K562 (cell line): ENCODE measurements at regions not wholly inside any gene's neighbourhood (a gene's known extent, or its start where the extent isn't known, plus 50 kb on each side); places are given as distances from the start of the nearest gene placed in this dataset.

Experiments
- ATAC-seq: fragments of 200-7000 bp; cut with Tn5 transposase; 3 replicates; pipeline ENCODE4 v1.9.1; 2020; ENCODE audit warnings: moderate library complexity
- BruUV-seq: library from RNA; stranded (reverse); fragments of 400-500 nt; replicated peaks from 2 replicates; lab custom pipeline; 2021; lab: Mats Ljungman, UMichigan
- CTCF ChIA-PET: fragments of 300-600 bp; formaldehyde crosslinking; extraction: SDS; loops from one replicate; lab custom pipeline; 2021; ENCODE audit warnings: low intra/inter-chr PET ratio; lab: Yijun Ruan, JAX
- POLR2A ChIA-PET: fragments of 300-600, 350-650 bp; sonication (Branson Sonifier 250); formaldehyde crosslinking; extraction: SDS; loops from one replicate; lab custom pipeline; 2021; ENCODE audit warnings: antibody characterized with exemption, inconsistent platforms; lab: Yijun Ruan, JAX
- DNase-seq, 4 experiments: peaks; one replicate each; pipeline versions ENCODE4 v3.0.0 to v3.0.0-alpha.2; 2011 to 2018; ENCODE audit warnings: low spot score in 3 of 4, mixed read lengths in 3 of 4; ENCODE audit errors: extremely low read depth in 1 of 4
- FAIRE-seq: peaks from 2 replicates; lab custom pipeline; 2011; peaks lifted over from hg19 to GRCh38; lab: Jason Lieb, UNC
- H2AFZ ChIP-seq: 2 replicates; pipeline ENCODE4 v1.6.0; 2011; ENCODE audit warnings: low read depth, low read length, control low read depth, inconsistent platforms
- H3K27ac ChIP-seq: fragments of 200-600 bp; 3 replicates; pipeline ENCODE4 v1.8.0; 2011; ENCODE audit warnings: low read depth, mild to moderate bottlenecking, control low read depth, inconsistent platforms, low read length, moderate library complexity, mixed read lengths; ENCODE audit errors: extremely low read depth
- H3K27me3 ChIP-seq, 2 experiments: fragments of 300-600 bp in 1 of 2; 2 replicates in 1 of 2; 3 replicates in 1 of 2; pipeline versions ENCODE4 v1.6.0 to v1.8.0; 2011; ENCODE audit warnings: inconsistent platforms in 2 of 2, low read length in 2 of 2, mild to moderate bottlenecking in 1 of 2, mixed read lengths in 1 of 2, moderate library complexity in 1 of 2; ENCODE audit not compliant: control insufficient read depth in 2 of 2, insufficient read depth in 2 of 2
- H3K36me3 ChIP-seq: fragments of 300-600 bp; 3 replicates; pipeline ENCODE4 v1.8.0; 2011; ENCODE audit warnings: mild to moderate bottlenecking, low read length, inconsistent platforms; ENCODE audit not compliant: control insufficient read depth, insufficient read depth
- H3K4me1 ChIP-seq, 2 experiments: fragments of 200-600 bp in 1 of 2; replicated peaks in 1 of 2; 2 replicates in 1 of 2; 3 replicates in 1 of 2; pipeline versions ENCODE4 v1.5.1 to v1.8.0; 2011; ENCODE audit warnings: inconsistent platforms in 2 of 2, low read length in 2 of 2, mild to moderate bottlenecking in 1 of 2, mixed read lengths in 1 of 2, moderate library complexity in 1 of 2; ENCODE audit not compliant: control insufficient read depth in 2 of 2, insufficient read depth in 2 of 2
- H3K4me2 ChIP-seq: 2 replicates; pipeline ENCODE4 v1.6.1; 2011; ENCODE audit warnings: low read length, control low read depth, inconsistent platforms, mixed read lengths; ENCODE audit not compliant: insufficient read depth
- H3K4me3 ChIP-seq: fragments of 200-600 bp; sonication (generic), shearing (Covaris generic); 2 replicates; pipeline ENCODE4 v1.5.1; 2016; ENCODE audit warnings: control low read depth, inconsistent platforms
- H3K79me2 ChIP-seq: fragments of 200-600 bp; 3 replicates; pipeline ENCODE4 v1.8.0; 2011; ENCODE audit warnings: low read length, inconsistent platforms; ENCODE audit not compliant: control insufficient read depth, insufficient read depth
- H3K9ac ChIP-seq, 2 experiments: 2 replicates each; pipeline versions ENCODE4 v1.6.0 to v1.6.1; 2011; ENCODE audit warnings: low read depth in 2 of 2, low read length in 2 of 2, control low read depth in 1 of 2, inconsistent platforms in 1 of 2, mild to moderate bottlenecking in 1 of 2, mixed read lengths in 1 of 2; ENCODE audit not compliant: insufficient read depth in 1 of 2
- H3K9me1 ChIP-seq: one replicate; pipeline ENCODE4 v1.6.0; 2011; ENCODE audit warnings: inconsistent platforms, mild to moderate bottlenecking, low read length, moderate library complexity; ENCODE audit not compliant: control insufficient read depth, insufficient read depth
- H3K9me3 ChIP-seq: replicated peaks from 2 replicates; pipeline ENCODE4 v1.5.1; 2011; ENCODE audit warnings: low read depth, low read length, inconsistent platforms; ENCODE audit not compliant: control insufficient read depth, insufficient read depth
- H4K20me1 ChIP-seq: replicated peaks from 2 replicates; pipeline ENCODE4 v1.6.1; 2011; ENCODE audit warnings: low read length, inconsistent platforms, mixed read lengths; ENCODE audit not compliant: control insufficient read depth, insufficient read depth
- CBX1 ChIP-seq: sonication (generic); IDR thresholded peaks from 2 replicates; pipeline ENCODE4 v1.6.1; 2016; ENCODE audit warnings: antibody characterized with exemption, low read depth, mild to moderate bottlenecking
- CEBPG ChIP-seq, 3 experiments: fragments of 200-800 bp in 1 of 3; sonication (Bioruptor generic) in 1 of 3; sonication (generic) in 1 of 3; formaldehyde crosslinking in 1 of 3; IDR thresholded peaks in 2 of 3; conservative IDR thresholded peaks in 1 of 3; 2 replicates each; pipeline versions ENCODE4 v1.6.1 to v1.8.0; 2016 to 2022; ENCODE audit warnings: missing compliant biosample characterization in 2 of 3, missing genetic modification characterization in 2 of 3, mild to moderate bottlenecking in 1 of 3, missing genetic modification reagents in 1 of 3
- ETS2 ChIP-seq: IDR thresholded peaks from 2 replicates; pipeline ENCODE4 v1.6.1; 2016; ENCODE audit warnings: borderline replicate concordance, missing genetic modification characterization, mild to moderate bottlenecking, moderate library complexity, missing compliant biosample characterization; ENCODE audit not compliant: poor library complexity, severe bottlenecking
- GTF3C2 ChIP-seq: IDR thresholded peaks from 3 replicates; pipeline ENCODE4 v1.6.1; 2011; ENCODE audit warnings: borderline replicate concordance, mild to moderate bottlenecking, moderate library complexity; ENCODE audit not compliant: insufficient read length; ENCODE audit errors: extremely low read depth
- PCBP1 ChIP-seq: fragments of 200-400 bp; formaldehyde crosslinking; IDR thresholded peaks from 2 replicates; pipeline ENCODE4 v1.6.1; 2018; ENCODE audit warnings: mild to moderate bottlenecking, low read depth, low read length; ENCODE audit not compliant: poor library complexity, severe bottlenecking
- SIN3A ChIP-seq, 2 experiments: fragments of 150-350 bp in 1 of 2; IDR thresholded peaks; 2 replicates each; pipeline ENCODE4 v1.6.1; 2011 to 2016; ENCODE audit warnings: borderline replicate concordance in 2 of 2, low read depth in 2 of 2, low read length in 2 of 2, mild to moderate bottlenecking in 2 of 2, moderate library complexity in 2 of 2; ENCODE audit not compliant: control insufficient read depth in 1 of 2
- SMARCE1 ChIP-seq: fragments of 450-650 bp; IDR thresholded peaks from 2 replicates; pipeline ENCODE4 v1.7.1; 2016; ENCODE audit warnings: mild to moderate bottlenecking
- SP2 ChIP-seq: IDR thresholded peaks from 2 replicates; pipeline ENCODE4 v1.6.1; 2011; ENCODE audit warnings: mild to moderate bottlenecking, low read depth, low read length, moderate library complexity; ENCODE audit not compliant: poor library complexity, severe bottlenecking; ENCODE audit errors: extremely low read depth
- ZBTB12 ChIP-seq: fragments of 250-450 bp; sonication (Bioruptor Pico); IDR thresholded peaks from 2 replicates; pipeline ENCODE4 v1.4.0; 2020
- ZNF12 ChIP-seq: sonication (generic); formaldehyde crosslinking; IDR thresholded peaks from 2 replicates; pipeline ENCODE4 v1.4.0; 2020; ENCODE audit warnings: mild to moderate bottlenecking, missing genetic modification reagents
- ZNF77 ChIP-seq: fragments of 250-450 bp; sonication (Bioruptor Pico); IDR thresholded peaks from 2 replicates; pipeline ENCODE4 v1.5.0; 2020
- WGBS: fragments of 100-300 bp; shearing (Covaris generic); methylation state at CpG from one replicate; pipeline ENCODE4 v1.1.6; 2016; ENCODE audit warnings: low coverage, mixed read lengths; ENCODE audit not compliant: insufficient coverage; ENCODE audit errors: missing lambda C conversion rate; 5-methylcytosine and 5-hydroxymethylcytosine counted together
- in situ Hi-C: fragments of 300-500 bp; cut with MboI; formaldehyde crosslinking; loops from 4 replicates; pipeline ENCODE4 v1.15.0; 2018; ENCODE audit warnings: inconsistent platforms, mixed read lengths
- intact Hi-C: fragments of 100-400 bp; cut with micrococcal nuclease; formaldehyde crosslinking; loops from 2 replicates; pipeline ENCODE4 v1.14.2; 2022
- TF ChIP-seq, protein P1 (sequence below): sonication (generic); formaldehyde crosslinking; IDR thresholded peaks from 2 replicates; pipeline ENCODE4 v1.9.0; 2022; ENCODE audit warnings: mild to moderate bottlenecking, missing genetic modification reagents
- TF ChIP-seq, protein P2 (sequence below): fragments of 450-650 bp; IDR thresholded peaks from 2 replicates; pipeline ENCODE4 v1.6.1; 2016; ENCODE audit warnings: low read depth, mild to moderate bottlenecking, moderate library complexity

DNA sequence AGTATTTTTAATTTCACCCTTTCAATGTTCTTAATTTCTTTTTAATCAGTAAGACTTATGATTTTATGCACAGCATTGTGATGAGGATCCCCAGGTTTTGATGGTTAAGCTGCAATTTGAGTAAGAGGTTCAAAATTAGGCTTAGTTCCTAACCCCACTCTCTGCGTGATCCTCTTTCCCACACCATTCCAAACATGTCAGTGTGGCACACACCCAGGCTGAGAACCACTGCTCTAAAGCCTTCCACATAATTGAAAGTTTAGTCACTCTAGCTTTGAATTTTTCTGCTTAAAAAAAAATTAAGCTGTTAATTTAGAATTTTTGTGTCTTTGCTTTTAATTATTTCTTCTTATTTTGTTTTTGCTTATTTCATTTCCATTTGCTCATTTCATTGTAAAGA, 68.8 kb upstream of the SLC7A11 start:
- Histone ChIP-seq H3K4me1 (peaks cover 0 to 3% of the 10 kb centered on the region in 2 experiments; a peak in 1 of 5 replicates), H3K9ac (no peak overlapping the region), H3K79me2 (no peaks in the 10 kb centered on the region), H2AFZ (no peak overlapping the region)
- FAIRE-seq (no peak), ATAC-seq (no peak)
- CTCF ChIA-PET = no interaction called here
- TF ChIP-seq ETS2 (tag) (no peak), SP2 (no peak), ZNF12 (CRISPR knock-in tag) (no peak), ZNF77 (CRISPR knock-in tag) (no peak), SIN3A (IDR thresholded peaks at IDR 0.05; ENCODE audit: borderline replicate concordance in 2 of 2, control insufficient read depth in 1 of 2, low read depth in 2 of 2, low read length in 2 of 2) (no peak), SMARCE1 (no peak), ZBTB12 (CRISPR knock-in tag) (no peak), CBX1 (no peak), GTF3C2 (no peak), PCBP1 (no peak), CEBPG (CRISPR knock-in tag; IDR thresholded peaks at IDR 0.05) (no peak), CEBPG (tag; conservative IDR thresholded peaks at IDR 0.05 in 1 of 2, IDR thresholded peaks at IDR 0.05 in 1 of 2) (no peak)
- TF ChIP-seq, protein P1, sequence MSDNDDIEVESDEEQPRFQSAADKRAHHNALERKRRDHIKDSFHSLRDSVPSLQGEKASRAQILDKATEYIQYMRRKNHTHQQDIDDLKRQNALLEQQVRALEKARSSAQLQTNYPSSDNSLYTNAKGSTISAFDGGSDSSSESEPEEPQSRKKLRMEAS (CRISPR knock-in tag) = no peak
- TF ChIP-seq, protein P2, sequence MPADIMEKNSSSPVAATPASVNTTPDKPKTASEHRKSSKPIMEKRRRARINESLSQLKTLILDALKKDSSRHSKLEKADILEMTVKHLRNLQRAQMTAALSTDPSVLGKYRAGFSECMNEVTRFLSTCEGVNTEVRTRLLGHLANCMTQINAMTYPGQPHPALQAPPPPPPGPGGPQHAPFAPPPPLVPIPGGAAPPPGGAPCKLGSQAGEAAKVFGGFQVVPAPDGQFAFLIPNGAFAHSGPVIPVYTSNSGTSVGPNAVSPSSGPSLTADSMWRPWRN = no peak
- TF ChIP-seq, all 486 proteins: peak for 0
- H3K36me3 ChIP-seq = no peaks in the 10 kb centered on the region
- H3K4me2 ChIP-seq = no peak overlapping the region
- no peaks in the 10 kb centered on the region for H3K27me3 ChIP-seq
- H3K9me3 ChIP-seq = no peaks in the 10 kb centered on the region
- BruUV-seq = no TSS peak
- POLR2A ChIA-PET = no interaction called here
- in situ Hi-C loops (no loop called here), intact Hi-C loops (no loop called here)
- H3K27ac ChIP-seq = no peak overlapping the region
- no peak for DNase-seq
- WGBS = 53% methylated on average over 1 of the region's 1 CpG
- H3K9me1 ChIP-seq = no peaks in the 10 kb centered on the region
- H3K4me3 ChIP-seq = no peak overlapping the region
- H4K20me1 ChIP-seq = no peaks in the 10 kb centered on the region
